Ascending aorta (tissue), 2 donors: ENCODE measurements at regions not wholly inside any gene's neighbourhood (a gene's known extent, or its start where the extent isn't known, plus 50 kb on each side); places are given as distances from the start of the nearest gene placed in this dataset.

Source experiments
- DNase-seq, 2 donors: peaks; one replicate each; pipeline ENCODE4 v3.0.0-alpha.2; 2019; ENCODE audit warnings: low spot score in 2 of 2
- H3K27ac ChIP-seq, 2 donors: fragments of 200-600 bp; sonication (generic); one replicate each; pipeline ENCODE4 v1.5.1; 2016 to 2017; ENCODE audit warnings: mild to moderate bottlenecking in 1 of 2
- H3K27me3 ChIP-seq: fragments of 200-600 bp; sonication (generic); one replicate; pipeline ENCODE4 v1.5.1; 2017
- H3K36me3 ChIP-seq, 2 donors: fragments of 200-600 bp; sonication (generic); one replicate each; pipeline ENCODE4 v1.5.1; 2016
- H3K4me1 ChIP-seq, 2 donors: fragments of 200-600 bp; sonication (generic); one replicate each; pipeline ENCODE4 v1.5.1; 2016 to 2017; ENCODE audit warnings: mild to moderate bottlenecking in 1 of 2
- H3K4me3 ChIP-seq, 2 donors: fragments of 200-600 bp; sonication (generic); one replicate each; pipeline ENCODE4 v1.5.1; 2016 to 2017; ENCODE audit warnings: mild to moderate bottlenecking in 1 of 2
- H3K9me3 ChIP-seq, 2 donors: fragments of 200-600 bp; sonication (generic); one replicate each; pipeline ENCODE4 v1.5.1; 2016
- intact Hi-C: fragments of 100-400 bp; cut with DNase I; formaldehyde crosslinking; loops from one replicate; pipeline ENCODE4 v1.15.1; 2023
- TF ChIP-seq, protein P1 (sequence below), 3 experiments: fragments of 200-600 bp in 2 of 3; fragments of 450-650 bp in 1 of 3; sonication (generic) in 2 of 3; IDR thresholded peaks; one replicate each; pipeline ENCODE4 v1.5.1; 2016 to 2019; ENCODE audit warnings: antibody characterized with exemption in 3 of 3, mild to moderate bottlenecking in 1 of 3, moderate library complexity in 1 of 3

DNA sequence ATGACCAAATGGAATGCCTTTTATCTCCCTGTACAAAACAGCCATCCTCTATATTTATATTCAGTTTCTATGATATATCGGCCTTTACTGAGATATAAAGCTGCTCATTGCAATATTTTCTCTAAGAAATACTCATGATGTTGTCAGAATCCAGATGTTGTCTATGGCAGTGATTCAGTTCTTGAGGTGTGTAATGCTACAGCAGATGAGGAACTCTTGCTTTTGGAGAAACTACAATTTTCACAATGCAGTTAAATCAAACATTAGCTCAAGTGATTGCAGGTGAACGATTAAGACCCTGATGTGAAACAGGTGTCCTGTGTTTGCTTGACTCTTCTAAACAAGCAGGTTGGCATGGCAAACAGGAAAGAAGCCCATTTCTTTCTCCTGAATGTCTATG is 256.2 kb upstream of the CDH20 start:
- Histone ChIP-seq H3K27ac (no peak overlapping the region), H3K4me1 (no peaks in the 10 kb centered on the region), H3K36me3 (no peaks in the 10 kb centered on the region), H3K4me3 (no peak overlapping the region), H3K9me3 (no peaks in the 10 kb centered on the region), H3K27me3 (no peaks in the 10 kb centered on the region)
- TF ChIP-seq, protein P1, sequence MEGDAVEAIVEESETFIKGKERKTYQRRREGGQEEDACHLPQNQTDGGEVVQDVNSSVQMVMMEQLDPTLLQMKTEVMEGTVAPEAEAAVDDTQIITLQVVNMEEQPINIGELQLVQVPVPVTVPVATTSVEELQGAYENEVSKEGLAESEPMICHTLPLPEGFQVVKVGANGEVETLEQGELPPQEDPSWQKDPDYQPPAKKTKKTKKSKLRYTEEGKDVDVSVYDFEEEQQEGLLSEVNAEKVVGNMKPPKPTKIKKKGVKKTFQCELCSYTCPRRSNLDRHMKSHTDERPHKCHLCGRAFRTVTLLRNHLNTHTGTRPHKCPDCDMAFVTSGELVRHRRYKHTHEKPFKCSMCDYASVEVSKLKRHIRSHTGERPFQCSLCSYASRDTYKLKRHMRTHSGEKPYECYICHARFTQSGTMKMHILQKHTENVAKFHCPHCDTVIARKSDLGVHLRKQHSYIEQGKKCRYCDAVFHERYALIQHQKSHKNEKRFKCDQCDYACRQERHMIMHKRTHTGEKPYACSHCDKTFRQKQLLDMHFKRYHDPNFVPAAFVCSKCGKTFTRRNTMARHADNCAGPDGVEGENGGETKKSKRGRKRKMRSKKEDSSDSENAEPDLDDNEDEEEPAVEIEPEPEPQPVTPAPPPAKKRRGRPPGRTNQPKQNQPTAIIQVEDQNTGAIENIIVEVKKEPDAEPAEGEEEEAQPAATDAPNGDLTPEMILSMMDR (IDR thresholded peaks at IDR 0.05) = no peak
- intact Hi-C loops = no loop called here
- no peak for DNase-seq

DNA sequence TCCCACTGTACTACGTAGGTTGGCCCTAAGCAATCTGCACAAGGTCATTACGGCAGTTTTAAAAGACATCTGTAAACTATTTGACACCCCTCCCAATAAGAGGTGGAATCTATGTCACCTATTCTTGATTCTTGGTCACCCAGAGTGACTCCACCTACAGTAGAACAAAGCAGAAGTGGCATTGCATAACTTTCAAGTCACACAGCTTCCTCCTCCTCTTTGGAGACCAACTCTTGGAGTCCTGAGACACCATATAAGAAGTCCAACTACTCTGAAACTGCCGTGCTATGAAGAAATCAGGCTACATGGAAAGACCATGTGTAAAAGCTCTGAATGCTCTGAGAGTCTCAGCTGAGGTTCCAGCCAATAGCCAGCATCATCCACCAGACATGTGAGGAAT is 253.5 kb upstream of the CDH20 start:
- DNase-seq = no peak
- intact Hi-C loops = no loop called here

DNA sequence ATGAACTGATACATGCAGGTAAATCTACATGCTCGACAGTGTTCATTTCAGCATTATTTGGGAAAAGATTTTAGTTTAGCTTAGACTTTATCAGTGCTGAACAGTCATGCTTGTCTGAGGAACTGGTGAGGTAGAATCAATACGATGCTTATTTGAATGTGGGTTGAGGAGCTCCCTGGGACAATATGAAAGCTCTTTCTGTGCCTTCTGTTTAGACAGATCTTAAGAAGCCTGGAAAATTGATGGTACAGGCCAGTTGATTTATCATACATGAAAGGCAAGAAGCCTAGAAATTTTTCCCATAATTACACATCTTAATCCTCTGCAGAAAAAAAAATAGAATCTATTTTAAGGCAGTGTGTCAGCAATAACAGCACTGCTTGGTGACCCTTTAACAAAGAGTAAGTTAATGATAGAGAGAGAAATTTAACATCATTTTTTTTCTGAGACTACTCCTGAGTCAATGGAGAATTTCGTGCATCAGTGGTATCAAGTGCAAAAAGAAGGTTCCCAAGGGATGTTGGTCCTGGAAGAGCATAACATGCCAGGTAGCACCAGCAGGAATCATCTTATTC is 252.2 kb upstream of the CDH20 start:
- Histone ChIP-seq H3K4me3 (no peak overlapping the region), H3K27me3 (no peaks in the 10 kb centered on the region), H3K27ac (no peak overlapping the region), H3K4me1 (no peaks in the 10 kb centered on the region), H3K9me3 (no peaks in the 10 kb centered on the region), H3K36me3 (no peaks in the 10 kb centered on the region)
- TF ChIP-seq, protein P1 (IDR thresholded peaks at IDR 0.05) = no peak
- no peak for DNase-seq
- intact Hi-C loops = no loop called here

More for the DNA sequence above, 253.5 kb upstream of the CDH20 start:
- Histone ChIP-seq H3K4me3 (no peak overlapping the region), H3K27me3 (no peaks in the 10 kb centered on the region), H3K9me3 (no peaks in the 10 kb centered on the region), H3K4me1 (no peaks in the 10 kb centered on the region), H3K27ac (no peak overlapping the region), H3K36me3 (no peaks in the 10 kb centered on the region)
- TF ChIP-seq, protein P1 (IDR thresholded peaks at IDR 0.05) = no peak

DNA sequence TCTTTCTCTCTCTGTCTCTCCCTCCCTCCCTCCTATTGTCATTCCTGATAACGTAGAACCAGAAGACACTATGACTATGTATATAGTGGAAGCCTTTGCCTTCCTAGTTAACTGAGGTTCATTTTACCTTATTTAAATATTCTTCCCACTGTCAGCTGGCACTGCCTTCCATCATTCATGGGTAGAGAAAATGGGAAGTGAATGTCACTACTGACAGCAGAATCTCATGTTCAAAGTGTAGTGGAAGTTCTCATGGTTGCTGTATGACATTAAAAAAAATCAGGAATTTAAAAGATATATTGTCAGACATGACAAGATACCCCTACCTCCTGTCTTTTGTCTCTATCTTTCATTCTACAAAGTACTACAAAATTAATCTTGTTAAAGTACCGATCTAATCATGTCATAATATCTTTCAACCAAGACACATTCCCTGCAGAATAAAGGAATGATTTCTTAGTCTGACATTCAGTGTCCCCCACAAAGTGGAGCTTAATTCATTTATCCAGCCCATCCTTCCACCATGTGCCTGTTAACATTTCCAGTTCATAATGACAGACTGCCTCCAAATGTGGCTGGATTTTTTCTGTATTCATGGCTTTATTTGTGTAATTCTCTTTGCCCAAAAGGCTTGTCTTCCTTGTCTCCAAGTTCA is 250.1 kb upstream of the CDH20 start:
- intact Hi-C loops = no loop called here
- no peaks in the 10 kb centered on the region for H3K27me3 ChIP-seq
- no peaks in the 10 kb centered on the region for H3K4me1 ChIP-seq
- TF ChIP-seq, protein P1 (IDR thresholded peaks at IDR 0.05) = no peak
- no peak overlapping the region for H3K27ac ChIP-seq
- no peaks in the 10 kb centered on the region for H3K9me3 ChIP-seq
- DNase-seq = no peak
- H3K36me3 ChIP-seq = no peaks in the 10 kb centered on the region
- H3K4me3 ChIP-seq = no peak overlapping the region

DNA sequence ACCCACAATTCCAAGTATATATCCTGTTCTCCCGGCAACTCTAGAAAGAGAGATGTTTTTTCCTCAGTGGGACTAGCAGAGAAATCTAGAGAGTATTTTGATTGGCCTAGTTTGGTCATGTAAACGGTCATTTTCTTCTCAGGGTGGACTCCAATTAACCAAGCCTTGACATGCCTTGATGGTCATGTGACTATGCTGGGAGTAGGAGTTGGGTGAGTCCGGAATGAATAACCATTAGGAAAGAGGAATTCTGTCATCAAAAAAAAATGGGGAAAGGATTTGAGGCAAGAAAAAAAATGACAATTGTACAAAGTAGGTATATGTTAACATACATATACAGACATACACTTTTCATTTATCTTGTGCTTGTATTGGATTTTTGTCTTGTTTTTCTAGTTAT is 248.2 kb upstream of the CDH20 start:
- Histone ChIP-seq H3K27me3 (no peaks in the 10 kb centered on the region), H3K36me3 (no peaks in the 10 kb centered on the region), H3K27ac (no peak overlapping the region), H3K9me3 (no peaks in the 10 kb centered on the region), H3K4me1 (no peaks in the 10 kb centered on the region), H3K4me3 (no peak overlapping the region)
- intact Hi-C loops = no loop called here
- DNase-seq = no peak
- TF ChIP-seq, protein P1 (IDR thresholded peaks at IDR 0.05) = no peak
